Gastrocnemius medialis (tissue), 4 donors: ENCODE measurements at regions not wholly inside any gene's neighbourhood (a gene's known extent, or its start where the extent isn't known, plus 50 kb on each side); places are given as distances from the start of the nearest gene placed in this dataset.
A peak's percentile ranks its signal among the peaks of the same experiment; 100 is the strongest.

ENCODE experiments used
- ATAC-seq, 2 donors: fragments of 150-250 bp; one replicate each; pipeline ENCODE4 v1.9.1; 2016
- DNase-seq, 2 donors: peaks; one replicate each; pipeline ENCODE4 v3.0.0-alpha.2; 2019
- H3K27ac ChIP-seq, 4 donors: fragments of 200-600 bp; sonication (generic); 1 replicate in 1 of 4; 2 replicates in 3 of 4; pipeline ENCODE4 v1.5.1; 2016 to 2018; ENCODE audit warnings: mild to moderate bottlenecking in 2 of 4, moderate library complexity in 1 of 4
- H3K27me3 ChIP-seq, 3 donors: fragments of 200-600 bp; sonication (generic) in 2 of 3; 1 replicate in 1 of 3; 2 replicates in 2 of 3; pipeline versions ENCODE4 v1.5.1 to v1.6.0; 2016 to 2019; ENCODE audit warnings: mild to moderate bottlenecking in 1 of 3, moderate library complexity in 1 of 3
- H3K36me3 ChIP-seq, 2 donors: fragments of 200-600 bp; sonication (generic) in 1 of 2; one replicate each; pipeline ENCODE4 v1.5.1; 2017 to 2018
- H3K4me1 ChIP-seq, 2 donors: fragments of 200-600 bp; sonication (generic) in 1 of 2; one replicate each; pipeline ENCODE4 v1.5.1; 2016 to 2017; ENCODE audit warnings: mild to moderate bottlenecking in 2 of 2
- H3K4me3 ChIP-seq, 4 donors: fragments of 200-600 bp; sonication (generic) in 3 of 4; 1 replicate in 1 of 4; 2 replicates in 3 of 4; pipeline ENCODE4 v1.5.1; 2016 to 2019; ENCODE audit warnings: mild to moderate bottlenecking in 2 of 4
- H3K9me3 ChIP-seq, 3 donors: fragments of 200-600 bp; sonication (generic) in 2 of 3; 1 replicate in 1 of 3; 2 replicates in 2 of 3; pipeline ENCODE4 v1.5.1; 2016 to 2019
- POLR2A ChIP-seq, 2 donors: fragments of 450-650 bp; IDR thresholded peaks; one replicate each; pipeline ENCODE4 v1.6.1; 2017; ENCODE audit warnings: antibody characterized with exemption in 2 of 2, mild to moderate bottlenecking in 2 of 2, moderate library complexity in 2 of 2
- in situ Hi-C, 4 donors: fragments of 200-750 bp; cut with MboI; loops; one replicate each; pipeline versions ENCODE4 v1.15.0 to v1.8.0; 2017; ENCODE audit warnings: low sequenced_read_pairs in 4 of 4
- intact Hi-C: fragments of 100-400 bp; cut with DNase I; formaldehyde crosslinking; loops from one replicate; pipeline ENCODE4 v1.15.1; 2023; ENCODE audit warnings: low total_unique reads
- TF ChIP-seq, protein P1 (sequence below), 5 experiments: fragments of 450-650 bp in 3 of 5; fragments of 200-600 bp in 2 of 5; sonication (generic) in 2 of 5; IDR thresholded peaks in 4 of 5; conservative IDR thresholded peaks in 1 of 5; 1 replicate in 4 of 5; 2 replicates in 1 of 5; pipeline ENCODE4 v1.5.1; 2016 to 2019; ENCODE audit warnings: antibody characterized with exemption in 5 of 5, mild to moderate bottlenecking in 3 of 5, moderate library complexity in 3 of 5

DNA sequence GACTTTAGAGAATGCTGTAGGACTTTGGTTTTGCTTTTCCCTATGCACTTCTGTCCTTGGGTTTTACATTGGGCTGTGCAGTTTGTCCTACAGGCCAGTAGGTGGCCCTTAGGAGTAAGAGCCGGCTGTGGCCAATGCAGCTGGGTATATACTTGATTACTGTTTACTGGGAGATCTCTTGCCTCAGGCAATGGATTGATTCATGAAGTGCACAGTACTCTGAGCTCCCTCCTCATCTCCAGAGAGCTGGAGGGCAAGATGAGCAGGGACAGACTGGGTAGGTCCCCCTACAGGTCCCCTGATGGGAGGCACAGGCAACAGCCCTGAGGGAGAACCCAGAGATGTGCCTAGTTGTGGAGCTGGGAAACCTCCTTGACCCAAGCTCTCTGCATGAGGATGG lies 103.8 kb upstream of the QRFPR start:
- Histone ChIP-seq H3K9me3 (no peaks in the 10 kb centered on the region), H3K4me3 (no peak overlapping the region)

DNA sequence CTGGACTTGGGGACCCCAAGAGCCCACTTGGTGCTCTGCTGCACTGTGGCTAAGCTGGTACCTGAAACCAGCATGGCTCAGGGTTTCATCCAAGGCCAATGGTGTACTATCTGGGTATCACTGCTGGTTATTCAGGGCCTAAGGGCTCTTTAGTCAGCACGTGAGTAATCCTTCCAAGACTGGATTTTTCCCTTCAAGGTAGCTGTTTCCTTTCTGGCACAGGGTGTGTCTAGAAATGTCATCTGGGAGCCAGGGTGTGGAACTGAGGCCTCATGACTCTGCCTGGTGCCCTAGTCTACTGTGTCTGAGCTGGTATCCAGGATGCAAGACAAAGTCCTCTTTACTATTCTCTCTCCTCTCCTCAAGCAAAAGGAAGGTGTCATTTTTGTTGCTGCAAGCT lies 99.0 kb upstream of the QRFPR start:
- no peak overlapping the region for H3K4me3 ChIP-seq
- ATAC-seq (no peak), DNase-seq (no peak)
- H3K9me3 ChIP-seq = no peaks in the 10 kb centered on the region
- no peaks in the 10 kb centered on the region for H3K4me1 ChIP-seq
- intact Hi-C loops (loop anchor here (10.0 kb wide), 2 partner anchors 175 to 245 kb away; no protein-coding TSS in a partner anchor), in situ Hi-C loops (loop anchor here in 2 of 4 donors (10.0 to 25.0 kb wide), 2 partner anchors 245 to 257 kb away; no protein-coding TSS in a partner anchor)
- no peaks in the 10 kb centered on the region for H3K27me3 ChIP-seq
- TF ChIP-seq, protein P1, sequence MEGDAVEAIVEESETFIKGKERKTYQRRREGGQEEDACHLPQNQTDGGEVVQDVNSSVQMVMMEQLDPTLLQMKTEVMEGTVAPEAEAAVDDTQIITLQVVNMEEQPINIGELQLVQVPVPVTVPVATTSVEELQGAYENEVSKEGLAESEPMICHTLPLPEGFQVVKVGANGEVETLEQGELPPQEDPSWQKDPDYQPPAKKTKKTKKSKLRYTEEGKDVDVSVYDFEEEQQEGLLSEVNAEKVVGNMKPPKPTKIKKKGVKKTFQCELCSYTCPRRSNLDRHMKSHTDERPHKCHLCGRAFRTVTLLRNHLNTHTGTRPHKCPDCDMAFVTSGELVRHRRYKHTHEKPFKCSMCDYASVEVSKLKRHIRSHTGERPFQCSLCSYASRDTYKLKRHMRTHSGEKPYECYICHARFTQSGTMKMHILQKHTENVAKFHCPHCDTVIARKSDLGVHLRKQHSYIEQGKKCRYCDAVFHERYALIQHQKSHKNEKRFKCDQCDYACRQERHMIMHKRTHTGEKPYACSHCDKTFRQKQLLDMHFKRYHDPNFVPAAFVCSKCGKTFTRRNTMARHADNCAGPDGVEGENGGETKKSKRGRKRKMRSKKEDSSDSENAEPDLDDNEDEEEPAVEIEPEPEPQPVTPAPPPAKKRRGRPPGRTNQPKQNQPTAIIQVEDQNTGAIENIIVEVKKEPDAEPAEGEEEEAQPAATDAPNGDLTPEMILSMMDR (IDR thresholded peaks at IDR 0.05 in 4 of 5, conservative IDR thresholded peaks at IDR 0.05 in 1 of 5) = no peak
- TF ChIP-seq POLR2A (IDR thresholded peaks at IDR 0.05) = no peak
- no peak overlapping the region for H3K27ac ChIP-seq
- no peaks in the 10 kb centered on the region for H3K36me3 ChIP-seq

More for the DNA sequence above, 103.8 kb upstream of the QRFPR start:
- H3K27me3 ChIP-seq = no peaks in the 10 kb centered on the region
- no peaks in the 10 kb centered on the region for H3K4me1 ChIP-seq
- ATAC-seq (peak in 1 of 2 donors; percentile 36), DNase-seq (no peak)
- intact Hi-C loops (loop anchor here (10.0 kb wide), 2 partner anchors 170 to 240 kb away; no protein-coding TSS in a partner anchor), in situ Hi-C loops (loop anchor here in 2 of 4 donors (10.0 to 25.0 kb wide), 2 partner anchors 240 to 253 kb away; no protein-coding TSS in a partner anchor)
- TF ChIP-seq POLR2A (IDR thresholded peaks at IDR 0.05) = no peak
- TF ChIP-seq, protein P1 (IDR thresholded peaks at IDR 0.05 in 4 of 5, conservative IDR thresholded peaks at IDR 0.05 in 1 of 5) = peak in 3 of 5 experiments; percentile 34 to 47 (median 36)
- no peaks in the 10 kb centered on the region for H3K36me3 ChIP-seq
- H3K27ac ChIP-seq = no peak overlapping the region

DNA sequence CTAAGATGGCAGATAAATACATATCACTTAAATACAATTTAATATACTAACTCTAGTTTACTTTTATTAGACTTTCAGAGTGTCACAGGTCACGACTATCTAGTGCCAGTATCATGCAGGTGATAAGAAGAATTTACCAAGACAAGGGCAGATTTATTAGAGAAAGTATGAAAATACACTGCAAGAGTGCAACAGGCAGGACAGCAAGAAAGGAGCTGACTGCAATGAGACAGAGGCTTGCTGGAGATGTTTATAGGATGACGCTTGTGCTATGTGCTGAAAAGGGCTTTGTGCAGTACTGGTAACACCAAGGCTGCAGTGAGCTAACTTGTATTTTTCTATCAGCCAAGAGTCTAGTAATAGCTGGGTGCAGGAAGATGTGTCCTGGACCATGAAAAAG lies 96.7 kb upstream of the QRFPR start:
- DNase-seq = no peak
- no peaks in the 10 kb centered on the region for H3K27me3 ChIP-seq
- TF ChIP-seq, protein P1 (IDR thresholded peaks at IDR 0.05 in 4 of 5, conservative IDR thresholded peaks at IDR 0.05 in 1 of 5) = no peak
- no peak for TF ChIP-seq POLR2A (IDR thresholded peaks at IDR 0.05)
- ATAC-seq = no peak
- in situ Hi-C loops (loop anchor here in 1 of 4 donors (25.0 kb wide), 1 partner anchor 260 kb away; no protein-coding TSS in a partner anchor), intact Hi-C loops (no loop called here)
- H3K9me3 ChIP-seq = no peaks in the 10 kb centered on the region
- H3K27ac ChIP-seq = no peak overlapping the region
- H3K36me3 ChIP-seq = no peaks in the 10 kb centered on the region
- H3K4me1 ChIP-seq = no peaks in the 10 kb centered on the region
- no peak overlapping the region for H3K4me3 ChIP-seq

DNA sequence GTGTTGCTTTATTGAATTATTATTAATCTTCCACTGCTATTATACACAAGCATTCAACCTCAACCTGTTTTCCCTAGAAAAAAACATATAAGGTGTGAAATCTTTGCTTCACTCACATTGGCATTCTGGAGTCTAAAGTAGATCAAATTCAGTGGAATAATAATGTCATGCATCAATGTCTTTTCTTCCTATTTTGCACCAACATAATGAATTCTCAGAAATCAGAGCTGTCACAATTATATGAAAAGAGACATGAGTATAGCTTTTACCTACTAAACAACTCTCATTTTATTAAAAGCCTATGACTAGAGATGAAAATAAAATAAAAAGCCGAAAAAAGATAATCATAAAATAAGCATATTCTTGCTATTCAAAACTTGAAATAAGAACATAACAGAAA lies 96.3 kb upstream of the QRFPR start:
- in situ Hi-C loops = loop anchor here in 1 of 4 donors (25.0 kb wide), 1 partner anchor 260 kb away; no protein-coding TSS in a partner anchor

More for the DNA sequence above, 96.3 kb upstream of the QRFPR start:
- TF ChIP-seq POLR2A (IDR thresholded peaks at IDR 0.05) = no peak
- TF ChIP-seq, protein P1 (IDR thresholded peaks at IDR 0.05 in 4 of 5, conservative IDR thresholded peaks at IDR 0.05 in 1 of 5) = no peak
- no peaks in the 10 kb centered on the region for H3K9me3 ChIP-seq
- H3K4me3 ChIP-seq = no peak overlapping the region
- no peaks in the 10 kb centered on the region for H3K4me1 ChIP-seq
- DNase-seq = no peak
- ATAC-seq = no peak
- intact Hi-C loops = no loop called here
- H3K36me3 ChIP-seq = no peaks in the 10 kb centered on the region
- no peaks in the 10 kb centered on the region for H3K27me3 ChIP-seq
- H3K27ac ChIP-seq = no peak overlapping the region
